DOHH2 (cell line): ENCODE measurements at regions not wholly inside any gene's neighbourhood (a gene's known extent, or its start where the extent isn't known, plus 50 kb on each side); places are given as distances from the start of the nearest gene placed in this dataset.

ENCODE experiments used
- H3F3A ChIP-seq: fragments of 200-600 bp; sonication (generic), shearing (Covaris generic); 2 replicates; pipeline ENCODE4 v1.6.0; 2016; ENCODE audit warnings: antibody characterized with exemption, mild to moderate bottlenecking; ENCODE audit not compliant: control insufficient read depth, insufficient read depth
- H3K27ac ChIP-seq: fragments of 200-600 bp; sonication (generic); 2 replicates; pipeline ENCODE4 v1.5.1; 2014; ENCODE audit warnings: low read depth, mild to moderate bottlenecking, low read length, moderate library complexity
- H3K27me3 ChIP-seq: fragments of 200-600 bp; sonication (generic); 2 replicates; pipeline ENCODE4 v1.6.1; 2014; ENCODE audit warnings: mild to moderate bottlenecking, low read length, mixed read lengths; ENCODE audit not compliant: control insufficient read depth
- H3K36me3 ChIP-seq: fragments of 200-600 bp; sonication (generic); 2 replicates; pipeline ENCODE4 v1.6.1; 2014; ENCODE audit warnings: mild to moderate bottlenecking, low read length, moderate library complexity, mixed read lengths; ENCODE audit not compliant: control insufficient read depth
- H3K4me1 ChIP-seq: fragments of 200-600 bp; sonication (generic); 2 replicates; pipeline ENCODE4 v1.6.1; 2014; ENCODE audit warnings: mild to moderate bottlenecking, low read length, mixed read lengths; ENCODE audit not compliant: control insufficient read depth
- H3K4me2 ChIP-seq: fragments of 200-600 bp; sonication (generic); 2 replicates; pipeline ENCODE4 v1.6.0; 2014; ENCODE audit warnings: mild to moderate bottlenecking, low read length, moderate library complexity
- H3K4me3 ChIP-seq: fragments of 200-600 bp; sonication (generic); 2 replicates; pipeline ENCODE4 v1.5.1; 2014; ENCODE audit warnings: mild to moderate bottlenecking, low read length, mixed read lengths
- H3K79me2 ChIP-seq: fragments of 200-600 bp; sonication (generic); 2 replicates; pipeline ENCODE4 v1.6.1; 2014; ENCODE audit warnings: mild to moderate bottlenecking, low read length, mixed read lengths; ENCODE audit not compliant: control insufficient read depth
- H3K9me2 ChIP-seq: fragments of 200-600 bp; sonication (generic); replicated peaks from 2 replicates; pipeline ENCODE4 v1.6.1; 2014; ENCODE audit warnings: mild to moderate bottlenecking, low read length, mixed read lengths; ENCODE audit not compliant: control insufficient read depth
- H3K9me3 ChIP-seq: fragments of 200-600 bp; sonication (generic); 2 replicates; pipeline ENCODE4 v1.6.1; 2014; ENCODE audit warnings: antibody characterized with exemption, low read length, mixed read lengths; ENCODE audit not compliant: control insufficient read depth, insufficient read depth
- H4K20me1 ChIP-seq: fragments of 200-600 bp; sonication (generic); 2 replicates; pipeline ENCODE4 v1.6.0; 2014; ENCODE audit warnings: low read depth, mild to moderate bottlenecking, antibody characterized with exemption, low read length, moderate library complexity; ENCODE audit not compliant: control insufficient read depth, insufficient read depth
- EZH2phosphoT487 ChIP-seq: fragments of 200-600 bp; sonication (generic); IDR thresholded peaks from 2 replicates; pipeline ENCODE4 v1.6.1; 2017; ENCODE audit warnings: borderline replicate concordance, mild to moderate bottlenecking, antibody characterized with exemption, low read length, moderate library complexity, mixed read lengths
- TF ChIP-seq, protein P1 (sequence below): fragments of 200-600 bp; sonication (generic); IDR thresholded peaks from one replicate; pipeline ENCODE4 v1.5.1; 2014; ENCODE audit warnings: antibody characterized with exemption, mild to moderate bottlenecking, low read depth, low read length; ENCODE audit not compliant: poor library complexity, severe bottlenecking

DNA sequence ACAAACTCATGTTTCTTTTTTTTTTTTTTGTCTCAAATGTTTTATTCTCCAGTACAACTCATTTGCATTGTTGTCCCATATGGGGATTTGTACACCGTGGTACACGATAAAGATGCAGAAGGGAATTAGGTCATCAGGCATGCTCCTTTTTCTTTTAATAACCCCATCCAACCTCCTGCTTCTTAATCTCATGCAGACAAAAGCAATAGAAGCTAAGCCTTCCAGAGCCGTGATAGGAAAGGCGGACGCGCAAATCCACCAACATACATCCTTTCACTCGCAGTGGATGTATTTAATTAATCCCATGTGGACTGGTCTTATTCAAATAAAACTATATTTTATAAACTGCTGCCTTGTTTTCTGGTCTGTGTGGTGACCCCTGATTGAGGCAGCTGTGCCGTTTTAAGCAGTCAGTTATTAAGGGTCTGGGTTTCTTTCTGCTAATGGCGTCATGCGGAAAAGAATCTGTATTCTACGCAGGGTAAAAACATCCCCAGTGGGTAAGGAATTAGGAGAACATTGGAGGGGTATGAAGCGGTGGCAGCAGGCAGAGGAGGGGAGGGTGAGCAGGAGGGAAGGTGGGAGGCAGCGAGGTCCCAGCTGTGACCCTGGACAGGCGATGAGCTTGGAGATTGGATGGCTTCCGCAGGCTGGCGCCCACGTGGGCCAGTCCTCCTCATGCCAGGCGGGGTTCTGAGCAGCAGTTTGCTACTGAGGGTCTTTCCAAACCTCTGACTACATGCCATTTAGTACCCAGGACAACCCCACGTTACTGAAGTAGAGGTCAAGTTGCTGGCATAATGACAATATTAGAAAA, 172.8 kb downstream of the LINC00237 start:
- Histone ChIP-seq H3K27ac (no peak overlapping the region), H3K4me2 (no peak overlapping the region), H3K4me3 (no peak overlapping the region), H3F3A (no peaks in the 10 kb centered on the region), H3K9me2 (no peaks in the 10 kb centered on the region), H3K27me3 (0 out of 2 replicates have a peak, but pooled peaks cover 7% of the 10 kb centered on the region), H3K9me3 (no peaks in the 10 kb centered on the region), H3K36me3 (no peaks in the 10 kb centered on the region), H3K4me1 (no peaks in the 10 kb centered on the region), H3K79me2 (no peaks in the 10 kb centered on the region), H4K20me1 (no peaks in the 10 kb centered on the region)
- TF ChIP-seq, protein P1, sequence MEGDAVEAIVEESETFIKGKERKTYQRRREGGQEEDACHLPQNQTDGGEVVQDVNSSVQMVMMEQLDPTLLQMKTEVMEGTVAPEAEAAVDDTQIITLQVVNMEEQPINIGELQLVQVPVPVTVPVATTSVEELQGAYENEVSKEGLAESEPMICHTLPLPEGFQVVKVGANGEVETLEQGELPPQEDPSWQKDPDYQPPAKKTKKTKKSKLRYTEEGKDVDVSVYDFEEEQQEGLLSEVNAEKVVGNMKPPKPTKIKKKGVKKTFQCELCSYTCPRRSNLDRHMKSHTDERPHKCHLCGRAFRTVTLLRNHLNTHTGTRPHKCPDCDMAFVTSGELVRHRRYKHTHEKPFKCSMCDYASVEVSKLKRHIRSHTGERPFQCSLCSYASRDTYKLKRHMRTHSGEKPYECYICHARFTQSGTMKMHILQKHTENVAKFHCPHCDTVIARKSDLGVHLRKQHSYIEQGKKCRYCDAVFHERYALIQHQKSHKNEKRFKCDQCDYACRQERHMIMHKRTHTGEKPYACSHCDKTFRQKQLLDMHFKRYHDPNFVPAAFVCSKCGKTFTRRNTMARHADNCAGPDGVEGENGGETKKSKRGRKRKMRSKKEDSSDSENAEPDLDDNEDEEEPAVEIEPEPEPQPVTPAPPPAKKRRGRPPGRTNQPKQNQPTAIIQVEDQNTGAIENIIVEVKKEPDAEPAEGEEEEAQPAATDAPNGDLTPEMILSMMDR, result no peak
- no peak for TF ChIP-seq EZH2phosphoT487

DNA sequence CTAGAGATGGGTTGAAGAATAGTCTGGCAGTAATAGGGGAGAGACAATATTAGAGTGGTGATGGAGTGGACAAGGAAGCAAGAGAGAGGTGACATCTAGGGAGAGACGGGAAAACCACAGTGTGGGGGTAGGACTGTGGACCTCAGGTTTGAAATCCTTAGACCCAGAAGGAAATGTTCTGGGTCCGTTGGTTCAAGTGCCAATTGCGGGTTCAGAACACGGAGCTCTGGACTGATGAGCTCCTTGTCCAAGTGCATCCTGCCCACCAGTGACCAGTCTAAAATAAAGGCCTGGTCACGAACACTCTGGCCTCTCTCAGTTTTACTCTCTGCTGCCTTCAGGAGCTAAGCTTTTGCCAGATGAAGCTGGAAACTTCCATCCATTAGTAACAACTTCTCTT, 174.0 kb downstream of the LINC00237 start:
- Histone ChIP-seq H3K27ac (no peak overlapping the region), H3K9me2 (no peaks in the 10 kb centered on the region), H4K20me1 (no peaks in the 10 kb centered on the region), H3F3A (no peaks in the 10 kb centered on the region), H3K4me1 (no peaks in the 10 kb centered on the region), H3K79me2 (no peaks in the 10 kb centered on the region), H3K4me3 (no peak overlapping the region), H3K9me3 (no peaks in the 10 kb centered on the region), H3K27me3 (0 out of 2 replicates have a peak, but pooled peaks cover 7% of the 10 kb centered on the region), H3K4me2 (no peak overlapping the region), H3K36me3 (no peaks in the 10 kb centered on the region)
- no peak for TF ChIP-seq EZH2phosphoT487
- TF ChIP-seq, protein P1, result no peak

DNA sequence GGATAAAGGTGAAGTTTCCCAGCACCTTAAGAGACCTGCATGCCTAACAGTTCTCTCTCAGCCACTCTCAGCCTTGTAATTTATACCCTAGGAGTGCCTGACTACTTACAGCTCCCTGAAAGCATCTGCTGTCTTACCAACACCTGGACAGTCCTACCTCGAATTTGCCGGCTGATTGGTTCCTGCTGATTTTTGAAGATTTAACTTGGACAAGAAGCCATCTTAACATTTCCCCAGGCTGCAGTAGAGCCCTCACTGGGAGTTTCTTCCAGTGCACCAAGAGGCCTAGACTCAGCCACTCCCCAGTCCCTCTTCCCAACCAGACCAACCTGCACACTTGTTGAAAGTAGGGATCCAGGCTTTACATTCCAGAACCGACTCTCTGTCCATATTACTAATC, 174.5 kb downstream of the LINC00237 start:
- Histone ChIP-seq H3K4me2 (no peak overlapping the region), H3K4me1 (no peaks in the 10 kb centered on the region), H3K36me3 (no peaks in the 10 kb centered on the region), H3K4me3 (no peak overlapping the region), H3K79me2 (no peaks in the 10 kb centered on the region), H3F3A (no peaks in the 10 kb centered on the region), H3K27ac (no peak overlapping the region), H3K9me3 (no peaks in the 10 kb centered on the region), H3K9me2 (no peaks in the 10 kb centered on the region), H4K20me1 (no peaks in the 10 kb centered on the region), H3K27me3 (0 out of 2 replicates have a peak, but pooled peaks cover 7% of the 10 kb centered on the region)
- TF ChIP-seq, protein P1, result no peak
- no peak for TF ChIP-seq EZH2phosphoT487
